GM21381 (cell line): ENCODE measurements at regions not wholly inside any gene's neighbourhood (a gene's known extent, or its start where the extent isn't known, plus 50 kb on each side); places are given as distances from the start of the nearest gene placed in this dataset.

Source experiments
- ATAC-seq: cut with Tn5 transposase; IDR thresholded peaks from one replicate; pipeline ENCODE4 v1.9.1; 2021; ENCODE audit warnings: mild to moderate bottlenecking, moderate library complexity; ENCODE audit not compliant: unreplicated experiment

DNA sequence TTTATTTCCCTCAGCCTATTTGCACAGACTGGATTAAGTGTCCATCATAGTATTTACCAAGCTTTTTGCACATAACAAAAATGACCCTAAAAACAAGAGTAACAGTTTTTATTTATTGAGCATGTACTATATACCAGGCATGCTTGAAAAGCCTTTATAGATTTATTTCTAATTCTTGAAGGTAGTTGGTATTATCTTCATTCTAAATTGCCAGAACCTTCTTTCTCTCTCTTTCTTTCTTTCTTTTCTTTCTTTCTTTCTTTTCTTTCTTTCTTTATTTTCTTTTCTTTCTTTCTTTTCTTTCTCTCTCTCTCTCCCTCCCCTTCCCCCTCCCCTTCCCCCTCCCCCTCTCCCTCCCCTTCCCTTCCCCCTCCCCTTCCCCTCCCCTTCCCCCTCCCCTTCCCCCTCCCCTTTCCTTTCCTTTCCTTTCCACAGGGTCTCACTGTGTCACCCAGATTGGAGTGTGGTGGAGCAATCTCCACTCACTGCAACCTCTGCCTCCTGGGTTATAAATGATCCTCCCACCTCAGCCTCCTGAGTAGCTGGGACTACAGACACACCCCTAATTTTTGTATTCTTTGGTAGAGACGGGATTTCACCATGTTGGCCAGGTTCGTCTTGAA lies 310.9 kb upstream of the RBFOX1 start:
- no peak for ATAC-seq

DNA sequence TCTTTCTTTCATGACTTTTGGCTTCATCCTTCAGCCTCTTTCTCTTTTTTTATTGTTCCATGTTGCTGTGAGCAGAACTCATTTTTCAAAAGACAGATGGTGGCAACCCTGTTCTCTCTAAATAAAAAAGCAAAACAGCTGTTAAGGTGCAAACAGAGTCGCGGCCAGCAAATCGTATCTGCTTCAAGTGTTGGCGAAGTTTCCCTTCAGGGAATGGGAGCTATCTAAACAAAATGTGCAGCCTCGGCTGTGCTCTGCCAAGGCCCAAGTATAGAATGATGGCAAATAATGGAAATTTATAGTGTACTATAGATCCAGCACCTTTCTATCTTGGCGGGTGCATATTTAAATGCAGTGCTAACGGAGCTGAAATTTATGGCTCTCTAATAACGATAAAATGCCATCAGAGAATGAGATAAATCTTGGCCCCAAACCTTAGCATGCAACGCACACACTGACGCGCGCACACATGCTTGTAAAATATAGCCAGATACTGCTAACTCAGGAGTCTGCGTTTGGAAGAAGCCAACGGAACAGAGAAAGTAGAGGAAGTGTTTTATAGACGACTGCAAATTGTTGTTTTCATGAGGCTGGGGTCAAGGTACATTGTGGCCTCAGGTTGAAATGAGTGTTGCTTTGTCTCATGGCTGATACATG lies 315.5 kb upstream of the RBFOX1 start:
- no peak for ATAC-seq

DNA sequence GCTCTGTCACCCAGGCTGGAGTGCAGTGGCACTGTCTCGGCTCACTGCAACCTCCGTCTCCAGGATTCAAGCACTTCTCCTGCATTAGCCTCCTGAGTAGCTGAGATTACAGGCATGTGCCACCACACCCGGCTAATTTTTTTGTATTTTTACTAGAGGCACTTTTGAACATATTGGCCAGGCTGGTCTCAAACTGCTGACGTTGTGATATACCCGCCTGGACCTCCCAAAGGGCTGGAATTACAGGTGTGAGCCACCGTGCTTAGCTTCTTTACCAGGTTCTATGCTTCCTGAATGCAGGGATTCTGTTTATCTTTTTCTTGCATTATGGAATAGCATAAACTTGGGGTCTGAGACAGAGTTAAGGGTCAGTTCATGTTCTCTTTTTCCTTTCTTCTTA lies 317.9 kb upstream of the RBFOX1 start:
- no peak for ATAC-seq

DNA sequence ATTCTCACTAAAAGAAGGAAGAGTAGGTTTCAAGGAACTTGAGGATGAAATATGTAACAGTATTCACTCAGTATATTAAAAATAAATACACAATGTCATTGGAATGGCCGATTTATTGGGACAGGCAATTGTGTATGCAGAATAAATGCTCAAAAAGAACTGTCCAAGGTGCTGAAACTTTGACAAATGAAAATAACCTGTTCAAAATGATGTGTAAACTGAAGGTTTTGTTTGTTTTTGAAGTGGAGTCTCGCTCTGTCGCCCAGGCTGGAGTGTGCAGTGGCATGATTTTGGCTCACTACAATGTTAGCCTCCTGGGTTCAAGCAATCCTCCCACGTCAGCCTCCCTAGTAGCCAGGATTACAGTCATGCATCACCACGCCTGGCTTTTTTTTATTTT lies 318.7 kb upstream of the RBFOX1 start:
- ATAC-seq: no peak

DNA sequence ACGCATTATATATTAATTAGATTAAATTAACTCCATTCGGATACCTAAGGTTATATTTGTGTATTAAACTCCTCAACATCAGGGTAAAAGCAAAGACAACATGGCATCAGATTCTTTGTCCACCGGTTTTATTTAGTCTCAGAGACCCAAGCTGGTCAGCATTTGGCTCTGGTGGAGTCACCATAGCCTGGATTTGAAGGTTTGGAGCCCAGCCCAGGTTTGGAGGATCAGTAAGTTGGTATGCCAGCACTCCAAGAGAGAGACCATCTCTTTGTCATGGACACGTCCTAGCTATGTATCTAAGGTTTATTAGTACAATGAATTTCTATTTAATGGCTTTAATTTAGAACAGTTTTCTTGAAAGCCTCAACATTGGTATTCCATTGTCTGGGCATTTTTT lies 328.4 kb upstream of the RBFOX1 start:
- ATAC-seq: no peak

DNA sequence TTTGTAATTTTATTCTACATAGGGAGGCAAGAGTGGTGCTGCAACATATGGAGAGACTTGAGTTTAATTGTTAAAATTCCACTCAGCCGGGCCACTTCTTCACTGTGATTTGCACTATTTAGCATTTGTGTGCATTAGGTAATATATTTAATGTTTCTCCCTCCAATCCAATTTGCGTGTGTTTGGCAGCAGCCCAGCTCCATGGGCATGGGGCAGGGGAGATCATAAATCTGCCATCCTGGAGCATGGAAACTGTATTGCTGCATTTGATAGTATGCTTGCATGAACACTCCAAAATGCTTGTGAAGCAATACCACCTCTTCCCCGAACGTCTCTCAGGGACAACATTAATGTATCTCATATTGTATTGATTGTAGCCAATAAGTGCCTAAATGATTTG lies 339.1 kb upstream of the RBFOX1 start:
- ATAC-seq: no peak

DNA sequence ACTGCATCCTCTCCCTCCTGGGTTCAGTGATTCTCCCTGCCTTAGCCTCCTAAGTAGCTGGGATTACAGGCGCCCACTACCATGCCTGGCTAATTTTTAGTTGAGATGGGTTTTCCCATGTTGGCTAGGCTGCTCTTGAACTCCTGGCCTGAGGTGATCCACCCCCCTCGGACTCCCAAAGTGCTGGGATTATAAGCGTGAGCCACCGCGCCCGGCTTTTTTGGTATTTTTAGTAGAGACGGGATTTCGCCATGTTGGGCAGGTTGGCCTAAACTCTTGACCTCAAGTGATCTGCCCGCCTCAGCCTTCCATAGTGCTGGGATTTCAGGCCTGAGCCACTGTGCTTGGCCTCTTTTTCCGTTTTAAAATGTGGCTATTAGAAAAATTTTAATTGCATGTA lies 343.8 kb upstream of the RBFOX1 start:
- no peak for ATAC-seq

DNA sequence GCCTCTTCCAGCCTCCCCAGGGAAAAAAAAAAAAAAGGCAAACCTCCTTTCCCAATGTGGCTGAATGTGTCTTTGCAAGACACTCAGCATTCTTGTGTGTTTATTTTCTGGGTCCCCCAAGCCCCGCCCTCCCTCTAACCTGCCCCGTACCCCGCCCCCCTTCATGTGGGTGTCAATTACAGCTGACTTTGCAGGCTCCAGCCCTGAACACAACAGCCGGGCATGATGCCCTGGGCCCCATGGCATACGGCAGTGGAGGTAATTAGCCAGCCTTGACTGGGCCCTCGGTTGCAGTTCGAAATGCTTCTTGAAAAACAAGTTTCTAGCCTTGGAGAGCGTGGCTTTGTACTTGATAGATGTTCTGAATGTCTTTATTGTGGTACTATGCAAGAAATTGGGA lies 354.7 kb upstream of the RBFOX1 start:
- no peak for ATAC-seq

DNA sequence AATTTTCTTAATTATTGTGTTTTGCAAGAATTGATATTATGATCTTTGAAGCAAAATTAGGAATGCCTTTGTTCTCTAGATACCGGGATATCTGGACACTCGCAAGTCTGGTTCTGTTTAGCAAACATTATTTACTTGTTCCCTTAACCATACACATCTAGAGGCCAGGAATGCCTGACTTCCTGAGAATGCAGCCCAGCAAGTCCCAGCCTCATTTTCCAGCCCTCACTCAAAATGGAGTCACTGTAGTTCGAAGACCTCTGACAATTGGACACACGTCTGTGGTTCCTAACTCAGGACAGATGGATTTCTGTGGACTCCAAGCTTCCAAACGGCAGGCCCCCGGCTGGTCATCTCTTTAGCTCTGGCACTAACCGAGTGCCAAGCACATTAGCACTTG lies 355.4 kb upstream of the RBFOX1 start:
- no peak for ATAC-seq

DNA sequence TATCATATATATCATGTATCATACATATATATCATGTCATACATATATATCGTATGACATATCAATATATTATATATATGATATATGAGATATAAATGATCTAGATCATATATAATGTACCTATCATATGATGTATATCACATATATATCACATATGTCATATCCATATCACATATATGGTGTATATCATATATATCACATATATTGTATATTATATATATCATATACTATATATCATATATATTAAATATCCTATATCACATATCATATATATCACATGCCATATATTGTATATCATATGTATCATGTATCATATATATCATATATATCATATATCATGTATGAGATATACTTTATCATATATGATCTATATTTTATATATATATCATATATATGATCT lies 355.9 kb upstream of the RBFOX1 start:
- no peak for ATAC-seq

DNA sequence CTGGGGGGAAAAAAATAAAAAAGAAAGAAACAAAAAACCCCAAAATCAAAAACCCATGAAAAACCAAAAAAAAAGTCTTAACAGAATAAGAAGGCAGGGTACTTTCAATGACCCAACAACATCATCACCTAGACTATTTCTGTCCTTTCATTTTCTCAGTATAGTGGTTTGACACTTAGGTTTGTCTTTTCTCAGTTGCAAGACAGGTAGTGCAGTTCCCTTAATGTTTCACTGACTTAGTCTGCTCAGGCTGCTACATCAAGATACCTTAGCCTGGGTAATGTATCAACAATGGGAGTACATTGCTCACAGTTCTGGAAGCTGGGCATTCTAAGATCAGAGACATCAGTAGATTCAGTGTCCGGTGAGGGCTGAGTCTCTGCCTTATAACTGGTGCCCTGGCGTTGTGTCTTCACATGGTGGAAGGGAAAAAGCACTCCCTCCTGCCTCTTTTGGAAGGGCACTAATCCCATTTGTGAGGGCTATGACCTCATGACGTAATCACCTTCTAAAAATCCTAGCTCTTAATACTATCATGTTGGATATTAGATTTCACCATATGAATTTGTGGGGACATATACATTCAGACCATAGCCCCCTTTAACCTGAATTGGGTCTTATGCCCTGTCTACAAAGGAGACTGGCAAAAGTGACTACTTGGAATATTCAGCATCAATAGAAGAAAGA lies 362.3 kb upstream of the RBFOX1 start:
- ATAC-seq: no peak

DNA sequence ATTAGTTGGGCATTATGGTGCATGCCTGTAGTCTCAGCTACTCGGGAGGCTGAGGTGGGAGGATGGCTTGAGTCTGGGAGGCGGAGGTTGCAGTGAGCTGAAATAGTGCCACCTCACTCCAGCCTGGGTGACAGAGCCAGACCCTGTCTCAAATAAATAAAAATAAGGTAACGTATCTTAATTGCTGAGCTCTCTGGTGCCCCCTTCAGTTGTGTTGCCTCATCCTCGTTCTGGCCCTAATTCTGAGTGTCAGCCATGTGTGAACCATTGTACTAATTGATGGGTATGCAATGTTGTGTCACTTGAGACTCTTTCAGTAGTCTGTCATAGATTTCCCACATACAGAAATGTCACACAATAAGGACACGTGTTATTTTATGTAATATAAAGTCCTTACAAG lies 363.1 kb upstream of the RBFOX1 start:
- no peak for ATAC-seq

DNA sequence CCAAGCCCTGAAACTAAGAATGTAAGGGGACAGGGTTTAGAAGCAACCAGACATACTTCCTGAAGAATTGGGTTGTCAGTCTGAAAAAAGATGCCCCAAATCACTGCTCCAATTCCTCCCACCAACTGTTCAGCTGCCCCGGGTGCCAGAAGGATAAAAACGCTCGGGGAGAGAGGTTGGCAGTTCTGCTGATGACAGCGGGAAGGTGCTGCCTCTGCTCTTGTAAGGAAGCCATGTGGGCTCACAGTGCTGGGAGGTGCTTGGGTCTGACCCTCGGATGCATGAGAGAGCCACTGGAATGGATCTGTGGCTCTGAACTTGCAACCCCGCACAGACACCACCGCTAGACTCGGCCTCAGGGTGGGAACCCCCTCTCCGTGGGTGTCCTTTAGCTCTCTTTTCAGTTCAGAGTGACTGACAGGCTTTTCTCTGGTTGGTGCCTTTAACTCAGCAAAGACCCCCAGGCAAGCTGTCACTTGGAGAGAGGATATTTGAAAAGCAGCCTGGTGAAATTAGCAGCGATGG lies 364.8 kb upstream of the RBFOX1 start:
- no peak for ATAC-seq

DNA sequence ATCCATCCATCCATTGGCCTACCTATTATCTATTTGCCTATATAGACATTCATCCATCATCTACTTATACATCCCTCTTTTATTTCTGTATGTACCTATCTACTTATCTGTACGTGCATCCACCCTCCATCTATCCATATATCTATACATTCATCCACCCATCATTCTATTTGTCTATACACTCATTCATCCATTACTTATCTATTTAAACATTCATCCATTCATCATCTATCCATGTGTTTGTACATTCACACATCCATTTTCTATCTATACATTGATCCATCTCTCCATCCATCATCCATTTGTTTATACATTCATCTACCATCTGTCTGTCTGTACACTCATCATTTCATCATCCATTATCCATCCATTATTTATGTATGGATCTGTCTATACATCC lies 365.7 kb upstream of the RBFOX1 start:
- no peak for ATAC-seq

DNA sequence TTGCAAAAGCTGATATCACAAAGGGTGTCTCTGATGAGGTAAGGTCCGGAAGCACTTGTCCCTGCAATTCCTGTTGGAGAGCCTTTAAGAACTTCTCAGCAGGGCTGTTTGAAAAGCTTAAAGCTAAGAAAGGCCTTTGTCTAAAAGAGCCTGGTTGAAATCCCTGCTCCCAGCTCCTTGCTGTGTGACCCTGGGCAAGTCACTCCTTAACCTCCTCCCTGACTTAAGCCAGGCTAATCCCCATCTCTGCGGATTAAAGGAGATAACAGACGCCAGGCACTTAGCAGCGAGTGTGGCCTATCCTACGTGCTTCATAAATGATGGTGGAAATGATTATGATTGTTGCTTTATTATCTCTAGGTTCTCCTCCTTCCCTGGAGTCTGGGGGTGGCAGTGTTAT lies 368.0 kb upstream of the RBFOX1 start:
- ATAC-seq: no peak

DNA sequence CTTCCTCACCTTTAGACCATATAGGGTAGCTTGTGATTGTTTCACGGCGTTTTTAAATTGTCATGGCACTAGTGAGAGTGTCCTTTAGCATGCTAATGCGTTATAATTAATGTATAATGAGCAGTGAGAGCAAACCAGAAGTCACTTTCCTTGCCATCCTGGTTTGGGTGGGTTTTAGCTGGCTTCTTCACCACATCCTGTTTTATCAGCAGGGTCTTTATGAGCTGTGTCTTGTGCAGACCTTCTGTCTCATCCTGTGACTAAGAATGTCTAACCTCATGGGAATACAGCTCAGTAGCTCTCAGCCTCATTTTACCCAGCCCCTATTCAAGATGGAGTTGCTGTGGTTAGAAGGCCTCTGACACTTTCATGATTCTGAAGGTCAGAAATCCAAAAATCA lies 370.9 kb upstream of the RBFOX1 start:
- ATAC-seq: no peak

DNA sequence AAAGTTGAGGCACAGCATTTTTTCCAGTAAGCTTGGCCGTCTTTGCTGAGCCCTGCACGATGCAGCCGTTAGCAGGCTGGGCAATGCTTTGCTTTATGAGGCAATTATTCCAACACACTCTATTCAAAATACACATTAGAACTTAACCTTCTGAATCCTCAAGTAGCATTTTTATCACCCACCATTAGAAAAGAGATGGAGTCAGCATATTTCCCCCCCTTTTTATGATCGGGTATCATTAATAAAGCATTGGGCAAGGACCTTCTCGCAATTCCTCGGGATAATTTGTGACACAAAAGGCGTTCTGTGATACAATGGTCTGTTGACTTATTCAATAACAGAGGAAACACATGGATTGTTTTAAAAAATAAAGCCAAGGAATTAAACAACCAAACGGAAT lies 374.5 kb upstream of the RBFOX1 start:
- no peak for ATAC-seq

DNA sequence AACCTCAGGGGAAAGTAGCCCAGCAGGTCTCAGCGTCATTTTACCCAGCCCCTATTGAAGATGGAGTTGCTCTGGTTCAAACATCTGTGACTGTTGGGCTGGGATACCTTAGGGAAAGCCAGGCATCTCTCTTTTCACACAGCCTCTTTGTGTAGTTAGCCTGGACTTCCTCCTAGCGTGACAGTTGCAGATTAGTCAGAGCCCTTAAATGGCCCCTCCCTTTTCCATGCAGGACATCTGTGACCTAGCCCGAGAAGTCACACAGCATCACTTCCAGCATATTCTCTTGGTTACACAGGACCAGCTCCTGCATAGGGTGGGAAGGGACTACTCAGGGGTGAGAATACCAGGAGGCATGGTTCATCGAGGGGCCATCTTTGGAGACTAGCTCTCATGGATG lies 375.0 kb upstream of the RBFOX1 start:
- no peak for ATAC-seq

DNA sequence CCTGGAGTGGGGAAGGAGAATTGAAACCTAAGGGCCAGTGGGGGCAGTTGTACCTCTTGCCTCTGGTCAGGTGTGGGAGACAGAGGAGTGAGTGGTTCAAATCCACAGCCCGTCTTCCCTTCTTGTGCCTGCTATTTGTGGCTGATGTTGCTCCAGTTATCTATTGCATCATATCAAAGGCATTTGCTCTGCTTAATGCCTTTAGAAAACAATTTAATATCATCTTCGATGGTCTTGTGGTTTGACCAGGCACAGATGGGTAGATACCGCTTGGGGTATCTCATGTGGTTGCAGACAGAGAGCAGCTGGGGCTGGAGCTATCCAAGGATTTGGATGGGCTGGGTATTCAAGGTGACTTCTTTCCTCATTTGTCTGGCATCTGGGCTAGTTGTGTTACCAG lies 376.1 kb upstream of the RBFOX1 start:
- ATAC-seq: no peak

DNA sequence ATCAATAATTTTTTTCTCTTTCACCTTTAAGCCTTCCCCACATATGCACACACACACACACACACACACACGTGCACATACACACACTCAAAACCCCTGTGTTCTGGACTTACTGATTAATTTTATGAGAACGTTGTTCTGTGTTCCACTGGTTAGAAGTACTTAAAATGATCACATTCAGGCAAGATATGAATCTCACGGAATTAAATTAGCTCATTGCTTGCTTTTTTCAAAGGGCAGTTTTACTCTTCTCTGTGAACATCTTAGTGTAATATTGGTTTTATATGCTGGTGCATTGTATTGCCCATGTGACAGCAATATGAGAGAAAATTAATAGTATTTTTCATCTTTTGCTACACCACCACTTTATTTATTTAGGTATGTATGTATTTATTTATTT lies 377.3 kb upstream of the RBFOX1 start:
- no peak for ATAC-seq

DNA sequence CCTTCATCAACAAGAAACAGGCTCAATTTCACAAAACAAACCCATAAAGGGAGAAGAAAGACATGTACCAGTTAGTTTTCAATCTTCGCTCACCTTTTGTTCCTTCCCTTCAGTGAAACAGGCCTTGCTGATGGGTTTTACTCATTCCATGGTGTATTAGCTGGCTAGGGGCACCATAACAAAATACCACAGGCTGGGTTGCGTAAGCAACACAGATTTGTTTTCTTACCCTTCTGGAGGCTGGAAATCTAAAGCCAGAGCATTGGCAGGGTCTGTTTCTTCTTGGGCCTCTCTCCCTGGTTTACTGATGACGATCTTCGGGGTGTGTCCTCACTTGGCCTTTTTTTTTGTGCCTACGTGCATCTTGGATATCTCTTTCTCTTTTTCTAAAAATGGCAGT lies 383.4 kb upstream of the RBFOX1 start:
- no peak for ATAC-seq

DNA sequence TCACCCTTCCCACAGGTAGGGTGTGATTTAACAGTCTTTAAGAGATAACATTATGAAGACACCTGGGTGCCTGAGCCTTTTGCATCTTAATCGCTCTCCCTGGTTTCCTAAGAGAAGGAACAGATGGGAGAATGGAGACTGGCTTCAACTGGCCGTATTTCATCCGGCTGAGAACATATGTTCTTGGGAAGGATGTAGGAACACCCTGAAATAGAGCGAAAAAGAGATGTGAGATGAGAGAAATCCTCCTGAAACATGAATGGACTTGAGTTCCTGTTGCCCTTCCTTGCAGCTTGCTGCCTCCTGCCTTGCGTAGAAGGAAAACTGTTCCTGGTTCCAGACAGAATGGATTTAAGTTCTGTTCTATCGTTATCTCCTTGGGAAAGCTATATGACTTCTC lies 385.4 kb upstream of the RBFOX1 start:
- ATAC-seq: no peak
